Mesenchymal stem cell (in vitro differentiated cells and primary cell): ENCODE measurements at regions not wholly inside any gene's neighbourhood (a gene's known extent, or its start where the extent isn't known, plus 50 kb on each side); places are given as distances from the start of the nearest gene placed in this dataset.

Experiments used
- DNase-seq: peaks from one replicate; pipeline ENCODE4 v3.0.0-alpha.2; 2013
- H2AFZ ChIP-seq: one replicate; pipeline ENCODE4 v1.6.1; 2013; ENCODE audit warnings: low read depth, mild to moderate bottlenecking, control low read depth, inconsistent platforms, low read length, moderate library complexity
- H2AK5ac ChIP-seq: 2 replicates; pipeline ENCODE4 v1.6.1; 2013; ENCODE audit warnings: low read length, moderate library complexity, mild to moderate bottlenecking, inconsistent platforms; ENCODE audit not compliant: severe bottlenecking
- H2BK120ac ChIP-seq: one replicate; pipeline ENCODE4 v1.6.1; 2013; ENCODE audit warnings: low read depth, mild to moderate bottlenecking, inconsistent platforms, low read length, moderate library complexity
- H2BK12ac ChIP-seq, 2 experiments: one replicate each; pipeline ENCODE4 v1.6.1; 2013; ENCODE audit warnings: inconsistent platforms in 2 of 2, low read length in 2 of 2, mild to moderate bottlenecking in 2 of 2, moderate library complexity in 2 of 2, control low read depth in 1 of 2
- H2BK15ac ChIP-seq: one replicate; pipeline ENCODE4 v1.6.1; 2013; ENCODE audit warnings: mild to moderate bottlenecking, low read depth, inconsistent platforms; ENCODE audit not compliant: poor library complexity, severe bottlenecking
- H2BK5ac ChIP-seq: 2 replicates; pipeline ENCODE4 v1.6.1; 2013; ENCODE audit warnings: low read depth, mild to moderate bottlenecking, low read length, control low read depth, inconsistent platforms; ENCODE audit not compliant: poor library complexity, severe bottlenecking
- H3K14ac ChIP-seq, 2 experiments: one replicate each; pipeline ENCODE4 v1.6.1; 2013; ENCODE audit warnings: inconsistent platforms in 2 of 2, low read length in 2 of 2, control low read depth in 1 of 2, mild to moderate bottlenecking in 1 of 2, moderate library complexity in 1 of 2
- H3K18ac ChIP-seq, 2 experiments: one replicate each; pipeline ENCODE4 v1.6.1; 2013; ENCODE audit warnings: inconsistent platforms in 2 of 2, low read length in 2 of 2, control low read depth in 1 of 2, low read depth in 1 of 2, mild to moderate bottlenecking in 1 of 2
- H3K23ac ChIP-seq, 2 experiments: one replicate each; pipeline ENCODE4 v1.6.1; 2013; ENCODE audit warnings: inconsistent platforms in 2 of 2, low read length in 2 of 2, mild to moderate bottlenecking in 2 of 2, moderate library complexity in 2 of 2, control low read depth in 1 of 2
- H3K27ac ChIP-seq: 2 replicates; pipeline ENCODE4 v1.5.1; 2013; ENCODE audit warnings: mild to moderate bottlenecking, moderate library complexity, low read length, control low read depth, inconsistent platforms; ENCODE audit not compliant: poor library complexity, severe bottlenecking
- H3K27me3 ChIP-seq, 2 experiments: 2 replicates each; pipeline versions ENCODE4 v1.6.1 to v1.7.0; 2013; ENCODE audit warnings: low read length in 2 of 2, mild to moderate bottlenecking in 2 of 2, moderate library complexity in 2 of 2, control low read depth in 1 of 2, inconsistent platforms in 1 of 2; ENCODE audit not compliant: control insufficient read depth in 1 of 2, insufficient read depth in 1 of 2
- H3K36me3 ChIP-seq, 2 experiments: 2 replicates each; pipeline versions ENCODE4 v1.6.1 to v1.7.0; 2013; ENCODE audit warnings: low read length in 2 of 2, control low read depth in 1 of 2, inconsistent platforms in 1 of 2, low read depth in 1 of 2, mild to moderate bottlenecking in 1 of 2; ENCODE audit not compliant: insufficient read depth in 2 of 2, control insufficient read depth in 1 of 2
- H3K4ac ChIP-seq, 2 experiments: one replicate each; pipeline ENCODE4 v1.6.1; 2013; ENCODE audit warnings: inconsistent platforms in 2 of 2, low read length in 2 of 2, mild to moderate bottlenecking in 2 of 2, moderate library complexity in 2 of 2, control low read depth in 1 of 2, low read depth in 1 of 2
- H3K4me1 ChIP-seq: 2 replicates; pipeline ENCODE4 v1.6.1; 2013; ENCODE audit warnings: low read depth, low read length, control low read depth; ENCODE audit not compliant: control insufficient read depth, insufficient read depth
- H3K4me2 ChIP-seq: 2 replicates; pipeline ENCODE4 v1.6.1; 2013; ENCODE audit warnings: low read length, mild to moderate bottlenecking, inconsistent platforms; ENCODE audit not compliant: poor library complexity, severe bottlenecking
- H3K4me3 ChIP-seq, 2 experiments: 2 replicates each; pipeline versions ENCODE4 v1.5.1 to v1.7.0; 2013; ENCODE audit warnings: low read length in 2 of 2, mild to moderate bottlenecking in 2 of 2, control low read depth in 1 of 2, low read depth in 1 of 2; ENCODE audit not compliant: insufficient read depth in 1 of 2
- H3K79me1 ChIP-seq: replicated peaks from 2 replicates; pipeline ENCODE4 v1.6.1; 2013; ENCODE audit warnings: mild to moderate bottlenecking, control low read depth, low read length, inconsistent platforms; ENCODE audit not compliant: poor library complexity, severe bottlenecking
- H3K9ac ChIP-seq: 2 replicates; pipeline ENCODE4 v1.7.0; 2013; ENCODE audit warnings: mild to moderate bottlenecking, low read length, moderate library complexity
- H3K9me3 ChIP-seq: 2 replicates; pipeline ENCODE4 v1.7.0; 2013; ENCODE audit warnings: mild to moderate bottlenecking, low read length; ENCODE audit not compliant: control insufficient read depth
- H4K8ac ChIP-seq: one replicate; pipeline ENCODE4 v1.6.1; 2013; ENCODE audit warnings: inconsistent platforms, mild to moderate bottlenecking, low read length, moderate library complexity
- H4K91ac ChIP-seq: one replicate; pipeline ENCODE4 v1.6.1; 2013; ENCODE audit warnings: mild to moderate bottlenecking, low read length, inconsistent platforms
- WGBS: methylation state at CpG from one replicate; pipeline ENCODE4 v1.1.7; 2013; ENCODE audit warnings: mixed read lengths; 5-methylcytosine and 5-hydroxymethylcytosine counted together

GRCh38 chr4:130699004-130699403 lies 1603.1 kb downstream of the C4orf33 start:
- Histone ChIP-seq H2AK5ac (no peak overlapping the region), H3K23ac (no peak overlapping the region), H3K9ac (no peak overlapping the region), H3K27ac (no peak overlapping the region), H2BK15ac (no peak overlapping the region), H4K8ac (no peak overlapping the region), H2AFZ (no peak overlapping the region), H3K4ac (no peak overlapping the region), H3K4me2 (no peak overlapping the region), H2BK12ac (no peak overlapping the region), H3K79me1 (no peaks in the 10 kb centered on the region), H3K14ac (no peak overlapping the region), H2BK120ac (no peak overlapping the region), H3K18ac (no peak overlapping the region), H3K4me3 (no peak overlapping the region), H3K4me1 (no peaks in the 10 kb centered on the region), H4K91ac (no peak overlapping the region), H3K27me3 (no peaks in the 10 kb centered on the region), H3K9me3 (no peaks in the 10 kb centered on the region), H3K36me3 (no peaks in the 10 kb centered on the region), H2BK5ac (no peak overlapping the region)
- DNase-seq = no peak
- WGBS = 50% methylated on average over 2 of the region's 5 CpGs

GRCh38 chr4:130703211-130703935 lies 1607.4 kb downstream of the C4orf33 start:
- H3K9me3 ChIP-seq = no peaks in the 10 kb centered on the region
- no peak overlapping the region for H2AFZ ChIP-seq
- H4K91ac ChIP-seq = no peak overlapping the region
- no peak overlapping the region for H3K4me2 ChIP-seq
- WGBS = 91% methylated on average over 5 of the region's 8 CpGs
- no peak overlapping the region for H2BK12ac ChIP-seq
- no peaks in the 10 kb centered on the region for H3K27me3 ChIP-seq
- H2BK120ac ChIP-seq = no peak overlapping the region
- no peak overlapping the region for H2BK5ac ChIP-seq
- H3K14ac ChIP-seq = no peak overlapping the region
- H3K79me1 ChIP-seq = no peaks in the 10 kb centered on the region
- H3K4me3 ChIP-seq = no peak overlapping the region
- no peak for DNase-seq
- H3K4ac ChIP-seq = no peak overlapping the region
- no peak overlapping the region for H3K27ac ChIP-seq
- no peak overlapping the region for H2AK5ac ChIP-seq
- H4K8ac ChIP-seq = no peak overlapping the region
- no peaks in the 10 kb centered on the region for H3K36me3 ChIP-seq
- no peak overlapping the region for H3K9ac ChIP-seq
- H2BK15ac ChIP-seq = no peak overlapping the region
- no peak overlapping the region for H3K23ac ChIP-seq
- H3K18ac ChIP-seq = no peak overlapping the region
- no peaks in the 10 kb centered on the region for H3K4me1 ChIP-seq

DNA sequence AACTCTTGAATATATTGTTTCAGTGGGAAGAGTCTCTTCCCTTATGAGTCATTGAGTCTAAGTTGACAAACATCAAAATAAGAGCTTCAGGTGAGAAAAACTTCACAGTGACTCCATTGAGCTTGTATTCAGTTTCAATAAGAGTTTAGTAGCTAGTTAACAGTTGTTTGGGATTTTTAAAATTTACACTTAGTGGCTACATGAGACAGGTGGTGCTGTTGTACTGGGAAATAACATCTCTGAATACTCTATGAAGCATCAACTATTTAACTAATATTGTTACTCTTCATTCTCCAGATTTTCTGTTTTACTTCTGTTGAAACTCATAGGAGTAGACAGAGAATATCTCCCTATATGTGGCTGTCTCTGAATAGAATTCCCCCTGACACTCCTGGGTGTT lies 1609.1 kb downstream of the C4orf33 start:
- Histone ChIP-seq H3K23ac (no peak overlapping the region), H2BK15ac (no peak overlapping the region), H2BK12ac (no peak overlapping the region), H3K4me2 (no peak overlapping the region), H4K8ac (no peak overlapping the region), H2AFZ (no peak overlapping the region), H2BK120ac (no peak overlapping the region), H3K27ac (no peak overlapping the region), H3K9ac (no peak overlapping the region), H2BK5ac (no peak overlapping the region), H3K4me3 (no peak overlapping the region), H4K91ac (no peak overlapping the region), H3K4ac (no peak overlapping the region), H2AK5ac (no peak overlapping the region), H3K36me3 (no peaks in the 10 kb centered on the region), H3K27me3 (no peaks in the 10 kb centered on the region), H3K79me1 (no peaks in the 10 kb centered on the region), H3K14ac (no peak overlapping the region), H3K18ac (no peak overlapping the region), H3K9me3 (no peaks in the 10 kb centered on the region), H3K4me1 (no peaks in the 10 kb centered on the region)
- no peak for DNase-seq

DNA sequence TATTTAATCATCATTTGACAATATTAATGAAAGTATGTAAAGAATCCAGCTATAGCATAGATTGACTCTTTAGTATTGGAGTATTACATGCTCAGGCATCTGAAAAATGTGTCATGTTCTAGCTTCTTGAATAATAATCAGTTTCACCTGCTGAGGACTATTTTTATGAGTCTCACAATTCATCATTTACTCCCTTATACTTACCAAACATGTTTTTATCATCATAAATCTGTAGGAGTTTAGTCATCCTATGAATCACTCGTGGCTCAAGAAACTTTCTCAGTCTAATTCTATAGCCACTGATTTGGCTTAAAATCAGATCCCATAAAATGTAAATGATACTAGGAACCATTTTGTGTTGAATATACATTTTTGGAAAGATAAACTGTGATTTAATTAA lies 1616.1 kb downstream of the C4orf33 start:
- Histone ChIP-seq H3K14ac (no peak overlapping the region), H3K36me3 (no peaks in the 10 kb centered on the region), H3K4me3 (no peak overlapping the region), H3K27ac (no peak overlapping the region), H3K23ac (no peak overlapping the region), H2BK15ac (no peak overlapping the region), H2AFZ (no peak overlapping the region), H3K18ac (no peak overlapping the region), H3K4me1 (no peaks in the 10 kb centered on the region), H4K8ac (no peak overlapping the region), H2BK120ac (no peak overlapping the region), H3K9ac (no peak overlapping the region), H3K79me1 (no peaks in the 10 kb centered on the region), H3K4ac (no peak overlapping the region), H2BK12ac (no peak overlapping the region), H3K4me2 (no peak overlapping the region), H2BK5ac (no peak overlapping the region), H4K91ac (no peak overlapping the region), H2AK5ac (no peak overlapping the region), H3K9me3 (no peaks in the 10 kb centered on the region), H3K27me3 (no peaks in the 10 kb centered on the region)
- no peak for DNase-seq
- no CpG with 5 or more reads among the region's 1 CpG for WGBS
